ENCODE measurements at regions not wholly inside any gene's neighbourhood (a gene's known extent, or its start where the extent isn't known, plus 50 kb on each side); places are given as distances from the start of the nearest gene placed in this dataset.

GRCh38 chr1:18005238-18005637 lies 102.4 kb upstream of the IGSF21 start:
- TF ChIP-seq CTCF (IDR thresholded peaks at IDR 0.05): no peak
- TF ChIP-seq EZH2 (IDR thresholded peaks at IDR 0.05; ENCODE audit: borderline replicate concordance, insufficient read depth, low read depth, low read length, poor library complexity, severe bottlenecking): no peak
